ENCODE measurements at regions not wholly inside any gene's neighbourhood (a gene's known extent, or its start where the extent isn't known, plus 50 kb on each side); places are given as distances from the start of the nearest gene placed in this dataset.
"Not testable (repeated sequence)": the region's sequence is repeated elsewhere in the genome, so short reads cannot be mapped to it uniquely, and the experiment has no call there.

DNA sequence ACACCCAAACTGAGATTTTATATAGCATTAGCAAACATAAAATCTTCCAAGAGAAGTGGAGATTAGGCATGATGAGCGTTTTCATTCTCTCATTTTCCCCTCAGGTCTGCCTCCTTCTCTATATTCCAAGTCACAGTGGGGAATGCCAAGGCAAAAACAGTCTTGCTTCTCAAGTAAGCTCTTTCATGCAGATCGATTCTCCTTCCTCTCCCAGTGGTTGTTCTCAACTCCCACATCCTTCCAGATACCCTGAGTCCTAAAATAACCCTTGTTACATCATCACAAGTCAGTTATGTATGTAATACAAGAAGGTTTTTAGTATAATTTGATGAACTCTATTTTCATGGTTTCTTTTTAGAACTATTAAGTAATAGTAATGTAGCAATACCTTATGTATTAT, 150.6 kb downstream of the TXNL1 start:
- DNase-seq, result no peak

DNA sequence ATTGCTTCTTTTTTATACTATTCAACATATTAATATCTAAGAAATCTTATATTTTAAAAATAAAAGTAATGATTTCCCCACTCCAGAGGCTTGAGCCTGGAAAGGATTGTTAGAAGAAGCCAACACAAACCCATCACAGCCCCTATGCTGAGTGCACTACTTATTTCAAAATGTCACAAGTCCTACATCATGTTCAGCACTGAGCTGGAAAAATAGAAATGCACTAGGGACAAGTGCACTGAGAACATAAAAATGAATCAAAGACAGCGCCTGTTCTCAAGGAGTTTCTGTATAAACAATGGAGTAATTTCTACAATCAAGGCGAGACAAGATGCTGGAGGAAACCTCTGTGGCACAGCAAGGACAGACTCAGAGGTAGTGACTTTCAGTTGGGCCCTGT, 155.0 kb downstream of the TXNL1 start:
- DNase-seq, result no peak

DNA sequence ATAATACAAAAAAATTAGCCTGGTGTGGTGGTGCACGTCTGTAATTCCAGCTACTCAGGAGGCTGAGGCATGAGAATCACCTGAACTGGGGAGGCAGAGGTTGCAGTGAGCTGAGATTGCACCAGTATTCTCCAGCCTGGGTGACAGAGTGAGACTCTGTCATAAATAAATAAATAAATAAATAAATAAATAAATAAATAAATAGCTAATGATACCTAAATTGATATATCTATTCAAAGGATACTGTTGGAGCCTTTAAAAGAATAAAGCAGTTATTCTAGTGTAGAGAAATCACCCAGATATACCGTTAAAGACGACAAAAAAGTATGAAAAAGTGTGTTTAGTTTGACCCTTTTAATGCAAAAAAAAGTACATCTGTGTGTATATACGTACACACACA, 155.6 kb downstream of the TXNL1 start:
- DNase-seq, result not testable (repeated sequence)

DNA sequence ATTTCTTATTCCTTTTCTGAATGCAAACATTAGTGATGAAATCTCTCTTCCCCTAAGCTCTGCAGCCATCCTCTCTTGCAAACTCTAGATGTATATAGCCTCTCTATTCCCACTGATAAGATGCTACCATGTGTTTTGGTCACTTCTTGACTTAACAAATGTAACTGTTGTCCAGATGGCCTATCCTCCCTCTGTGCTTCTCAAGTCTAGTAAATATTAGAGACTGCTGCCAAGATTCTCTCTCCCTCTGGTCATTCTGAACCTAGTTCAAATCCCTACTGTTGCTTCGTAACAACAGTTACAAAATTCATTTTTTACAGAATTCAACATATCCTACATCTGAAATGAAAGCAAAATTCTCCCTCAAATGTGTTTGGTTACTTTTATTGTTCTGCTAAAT, 156.6 kb downstream of the TXNL1 start:
- DNase-seq, result no peak

DNA sequence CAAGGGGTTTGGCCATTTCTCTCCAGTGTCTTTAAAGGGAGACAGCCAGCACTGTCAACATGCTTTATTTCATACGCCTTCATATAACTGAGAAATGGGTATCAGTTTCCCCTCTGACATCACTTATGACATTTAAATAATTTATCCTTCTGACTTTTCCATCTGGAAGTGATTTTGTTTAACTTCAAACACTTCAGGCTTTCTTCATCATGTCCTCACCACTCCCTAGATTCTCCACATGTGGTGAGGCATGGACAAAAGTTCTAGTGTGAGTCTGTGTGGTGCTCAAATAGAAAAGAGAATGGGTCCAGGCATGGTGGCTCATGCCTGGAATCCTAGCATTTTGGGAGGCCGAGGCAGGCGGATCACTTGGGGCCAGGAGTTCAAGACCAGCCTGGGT, 158.6 kb downstream of the TXNL1 start:
- peak; percentile 19 for DNase-seq

DNA sequence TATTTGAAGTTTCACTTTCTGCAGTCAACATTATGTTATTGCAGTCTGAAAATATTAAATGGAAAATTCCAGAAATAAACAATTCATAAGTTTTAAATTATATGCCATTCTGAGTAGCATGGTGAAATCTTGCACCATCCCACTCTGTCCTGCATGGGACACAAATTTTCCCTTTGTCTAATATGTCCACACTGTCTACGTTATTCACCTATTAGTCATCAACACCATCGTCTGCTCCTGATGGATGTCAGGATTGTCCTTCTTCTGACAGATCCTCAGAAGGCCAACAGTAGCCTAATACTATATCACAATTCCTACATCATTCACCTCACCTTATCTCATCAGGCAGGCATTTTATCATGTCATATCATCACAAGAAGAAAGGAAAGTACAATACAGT, 163.1 kb downstream of the TXNL1 start:
- peak; percentile 10 for DNase-seq

DNA sequence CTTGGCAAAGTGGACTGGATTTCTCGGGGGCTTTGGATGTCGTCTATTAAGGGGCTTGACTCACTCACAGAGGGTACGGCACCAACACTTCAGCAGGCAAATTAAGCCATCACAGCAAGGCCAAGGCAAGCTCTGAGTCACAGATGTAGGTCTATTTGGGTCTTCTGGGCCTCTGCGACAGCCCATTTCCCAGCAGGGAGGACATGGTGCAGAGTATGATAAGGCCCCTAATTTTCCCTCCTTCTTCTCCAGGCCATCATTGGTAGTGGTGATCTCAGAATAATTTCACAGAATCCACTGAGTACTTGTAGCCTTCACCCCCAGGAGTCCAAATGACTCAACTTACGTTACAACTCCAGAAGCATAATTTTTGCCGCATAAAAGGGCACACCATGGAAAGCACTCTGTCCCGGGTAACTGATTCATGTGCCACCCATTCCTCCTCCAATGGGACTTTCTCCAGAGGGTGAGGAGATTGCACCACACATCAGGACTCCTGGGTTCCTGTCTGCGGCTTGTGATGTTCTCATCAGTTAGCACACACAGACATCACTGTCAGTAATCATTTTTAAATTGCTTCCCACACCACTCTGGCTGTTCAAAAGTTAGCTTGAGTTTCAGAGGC, 164.9 kb downstream of the TXNL1 start:
- DNase-seq, result no peak

DNA sequence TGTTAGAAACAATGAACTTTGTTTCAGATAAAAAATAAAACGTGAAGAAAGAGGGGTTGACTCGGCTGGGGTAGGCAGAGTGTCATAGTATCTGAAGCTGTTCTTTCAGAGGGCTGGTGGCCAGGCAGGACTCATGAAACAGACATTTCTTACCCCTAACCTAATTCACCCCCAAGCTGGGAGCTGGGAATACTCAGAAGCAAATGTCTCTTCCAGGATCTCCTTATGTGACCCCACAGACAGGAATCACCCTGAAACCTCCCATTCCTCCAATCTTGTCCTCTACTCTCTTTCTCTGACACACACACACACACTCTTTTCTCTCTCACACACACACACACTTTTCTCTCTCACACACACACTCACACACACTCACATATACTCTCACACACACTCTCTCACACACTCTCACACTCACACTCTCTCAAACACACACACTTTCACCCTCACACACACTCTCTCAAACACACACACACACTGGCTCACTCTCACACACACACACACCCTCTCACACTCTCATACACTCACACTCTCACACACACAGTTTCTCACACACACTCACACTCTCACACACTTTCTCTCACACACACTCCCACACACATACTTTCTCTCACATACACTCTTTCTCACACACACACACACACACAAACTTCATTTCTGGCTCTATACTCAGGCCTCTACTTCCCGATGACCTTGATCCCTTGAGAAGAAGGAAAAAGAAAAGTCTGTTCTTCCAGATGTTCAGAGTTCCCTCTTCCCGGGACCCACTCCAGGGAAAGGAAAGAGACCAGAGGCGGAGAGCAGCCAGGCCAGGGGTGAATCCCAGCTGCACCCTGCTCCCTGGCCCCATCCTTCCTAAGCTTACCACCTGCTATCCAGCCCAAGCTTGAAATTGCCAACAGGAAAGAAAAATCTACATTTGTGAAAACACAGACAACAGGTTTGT, 167.7 kb downstream of the TXNL1 start:
- DNase-seq, result no peak

DNA sequence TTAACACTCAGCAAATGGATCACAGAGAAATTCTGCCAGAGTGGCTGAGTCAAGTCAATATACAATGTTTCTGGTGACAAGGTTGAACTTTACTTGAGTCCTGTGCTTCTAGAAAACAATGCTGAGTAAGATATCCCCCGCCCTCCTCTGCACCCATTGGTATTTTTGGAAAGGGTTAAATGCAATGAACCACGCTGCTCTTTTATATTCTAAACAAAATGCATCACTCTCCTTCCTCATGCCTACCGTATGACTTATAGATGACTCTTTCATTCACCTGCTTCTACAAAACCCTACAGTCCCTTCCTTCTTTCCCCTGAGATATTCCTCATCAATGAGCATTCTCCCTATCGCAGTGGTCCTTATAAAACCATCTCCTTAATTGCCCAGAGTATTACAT, 168.8 kb downstream of the TXNL1 start:
- no peak for DNase-seq

DNA sequence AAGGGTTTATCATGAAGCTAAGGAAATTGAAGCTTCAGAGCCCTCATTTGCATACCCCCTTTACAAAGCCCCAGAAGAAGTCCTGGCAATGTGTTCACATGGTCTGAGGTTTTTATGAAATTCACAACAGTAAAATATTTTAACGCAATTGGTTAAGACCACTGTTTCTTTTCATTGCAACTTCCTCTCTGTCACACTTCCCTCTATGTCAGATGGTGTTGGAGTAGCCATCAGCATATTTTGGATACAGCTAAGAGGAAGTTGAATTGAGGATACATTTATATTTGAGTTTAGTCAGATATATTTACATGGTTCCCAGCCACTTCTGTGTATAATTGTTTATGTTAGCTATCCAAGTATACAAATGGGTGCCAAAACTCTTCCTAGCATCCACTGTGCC, 170.0 kb downstream of the TXNL1 start:
- DNase-seq, result no peak

DNA sequence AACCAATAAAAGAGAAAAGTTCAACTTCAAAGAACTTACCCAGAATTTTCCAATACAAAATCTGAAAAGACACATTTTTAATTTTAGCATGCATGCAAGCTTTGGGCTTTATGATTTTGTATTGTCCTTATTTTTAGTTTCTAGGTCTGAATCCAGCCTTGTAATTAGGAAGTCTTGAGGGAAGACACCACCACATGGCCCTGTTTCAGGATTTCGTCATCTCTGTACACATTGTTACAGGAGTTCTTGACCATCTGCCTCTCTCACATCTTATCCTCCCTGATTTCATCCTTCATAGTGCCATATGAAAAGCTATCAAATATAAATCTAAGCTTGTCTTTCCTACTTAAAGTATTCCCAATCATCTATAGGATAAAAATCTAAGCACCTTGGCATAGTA, 176.1 kb downstream of the TXNL1 start:
- no peak for DNase-seq

DNA sequence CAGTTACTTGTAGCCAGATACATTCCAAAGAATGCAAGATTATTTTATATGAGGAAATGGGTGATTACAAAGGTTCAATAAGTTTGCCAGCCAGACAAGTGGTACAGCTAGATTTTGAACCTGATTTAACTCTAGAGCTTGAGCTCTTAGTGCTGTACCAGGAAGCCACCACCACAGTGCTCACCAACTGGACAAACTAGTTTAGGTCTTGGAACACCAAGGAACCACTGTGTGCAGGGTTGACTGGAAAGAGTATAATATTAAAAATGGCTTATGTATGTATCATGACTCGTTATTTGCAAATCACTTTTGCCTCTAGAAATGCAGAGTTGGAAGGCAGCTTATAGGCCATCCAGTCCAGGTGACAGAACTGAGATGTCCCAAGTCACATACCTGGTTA, 177.2 kb downstream of the TXNL1 start:
- no peak for DNase-seq

DNA sequence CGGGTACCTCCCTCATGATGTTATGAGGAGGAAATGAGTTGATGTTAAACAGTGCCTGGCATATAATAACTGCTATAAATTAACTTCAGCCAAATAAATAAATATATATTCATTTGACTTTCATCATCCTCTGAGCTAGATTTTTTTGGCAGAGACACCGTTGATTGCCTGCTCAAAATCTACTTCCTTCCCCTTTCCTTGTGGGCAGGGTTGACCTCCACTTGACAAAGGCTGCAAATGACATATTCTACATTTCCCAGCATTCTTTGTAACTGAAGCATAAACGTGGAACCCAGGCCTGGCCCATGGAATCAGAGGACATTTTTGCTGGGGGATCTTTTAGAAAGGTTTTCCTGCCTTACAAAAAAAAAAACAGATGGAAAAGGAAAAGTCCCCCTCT, 177.8 kb downstream of the TXNL1 start:
- no peak for DNase-seq

DNA sequence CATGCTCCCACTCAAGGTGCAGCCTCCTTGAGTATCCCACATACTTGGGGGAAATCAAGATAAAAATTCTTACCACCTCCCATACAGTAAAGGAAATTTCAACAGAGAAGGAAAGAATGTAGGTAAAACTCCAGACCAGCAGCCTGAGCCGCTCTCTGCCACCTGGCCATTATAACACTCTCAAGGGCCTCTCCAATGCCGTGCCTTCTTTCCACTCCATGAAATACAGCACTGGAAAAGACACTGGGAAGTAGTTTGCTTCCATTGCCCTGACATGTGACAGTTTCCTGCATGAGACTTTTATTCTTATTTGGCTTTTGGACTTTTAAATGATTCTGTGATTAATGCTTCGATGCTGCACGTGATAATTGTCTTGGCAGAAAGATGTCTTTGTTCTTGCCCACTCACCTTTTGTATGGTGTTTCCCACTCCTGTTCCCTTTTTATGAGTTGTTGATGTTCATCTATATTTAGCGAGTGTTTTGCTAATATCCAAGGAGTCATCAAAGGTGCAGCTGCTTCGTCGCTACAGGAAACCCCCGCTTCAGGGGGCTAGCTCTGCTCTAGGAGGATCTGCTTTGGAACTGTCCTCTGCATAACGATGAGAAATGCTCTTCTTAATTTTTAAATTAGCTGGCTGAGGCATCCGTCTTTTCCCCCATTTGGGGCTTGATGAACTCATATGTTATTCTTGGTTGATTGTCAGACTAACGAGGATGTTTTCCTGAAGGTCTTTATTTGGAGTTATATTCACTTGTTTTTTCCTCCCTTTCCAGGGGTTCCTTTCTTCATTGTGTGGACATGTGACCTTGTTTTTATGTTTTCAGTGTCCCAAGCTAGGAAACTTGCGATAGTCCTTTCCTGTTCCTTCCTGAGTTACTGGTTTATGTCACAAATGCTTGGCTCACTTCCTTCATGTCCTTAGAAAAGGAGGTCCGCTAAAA, 179.4 kb downstream of the TXNL1 start:
- DNase-seq, result no peak

DNA sequence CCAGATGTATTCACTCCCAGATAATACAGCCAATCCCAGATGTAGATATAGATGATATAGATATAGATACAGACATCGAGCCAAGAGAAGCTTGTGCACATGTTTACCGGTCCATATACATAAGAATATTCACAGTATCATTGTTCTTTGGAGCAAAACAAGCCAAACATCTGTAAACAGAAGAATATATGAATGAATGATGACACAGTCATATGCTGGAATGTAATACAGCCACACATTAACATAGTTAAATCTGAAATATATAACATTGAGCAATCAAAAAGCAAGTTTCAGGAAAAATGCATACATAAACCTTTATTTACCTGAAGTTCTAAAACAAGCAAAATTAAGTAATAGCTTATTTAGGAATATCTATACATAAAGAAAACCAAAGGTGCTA, 182.5 kb downstream of the TXNL1 start:
- no peak for DNase-seq

DNA sequence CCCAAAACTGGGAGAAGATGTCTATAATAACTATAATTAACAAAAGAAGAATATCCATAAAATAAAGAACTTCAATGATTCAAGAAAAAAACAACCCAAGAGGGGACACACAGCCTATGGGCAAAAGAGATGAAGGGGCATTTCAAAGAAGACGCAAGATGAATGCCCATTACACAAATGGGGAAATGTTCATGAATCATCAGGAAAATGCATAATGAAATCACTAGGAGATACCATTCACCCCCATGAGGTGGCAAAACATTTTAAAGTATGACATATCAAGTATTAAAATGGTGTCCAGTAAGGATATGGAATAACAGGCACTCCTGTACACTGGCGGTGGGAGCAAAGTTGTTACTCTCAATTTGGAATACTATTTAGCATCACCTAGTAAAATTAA, 183.3 kb downstream of the TXNL1 start:
- DNase-seq, result no peak

DNA sequence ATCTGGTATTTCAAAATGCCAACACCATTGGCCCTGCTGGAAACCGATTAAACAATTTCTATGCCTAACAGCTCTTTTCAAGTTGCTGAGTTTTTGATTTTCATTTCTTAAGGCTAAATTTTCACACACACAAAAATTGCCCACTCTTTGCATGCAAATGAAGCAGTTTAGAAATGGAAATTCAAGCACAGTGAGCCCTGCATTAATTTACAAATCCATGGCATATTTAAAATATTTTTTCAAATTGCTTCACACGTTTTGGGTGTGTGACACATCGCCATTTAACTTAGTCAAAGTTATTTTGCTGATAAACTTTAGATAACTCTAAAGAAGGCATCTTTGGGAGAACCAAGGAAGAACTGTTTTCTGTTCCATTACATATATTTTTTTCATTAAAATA, 184.8 kb downstream of the TXNL1 start:
- no peak for DNase-seq

DNA sequence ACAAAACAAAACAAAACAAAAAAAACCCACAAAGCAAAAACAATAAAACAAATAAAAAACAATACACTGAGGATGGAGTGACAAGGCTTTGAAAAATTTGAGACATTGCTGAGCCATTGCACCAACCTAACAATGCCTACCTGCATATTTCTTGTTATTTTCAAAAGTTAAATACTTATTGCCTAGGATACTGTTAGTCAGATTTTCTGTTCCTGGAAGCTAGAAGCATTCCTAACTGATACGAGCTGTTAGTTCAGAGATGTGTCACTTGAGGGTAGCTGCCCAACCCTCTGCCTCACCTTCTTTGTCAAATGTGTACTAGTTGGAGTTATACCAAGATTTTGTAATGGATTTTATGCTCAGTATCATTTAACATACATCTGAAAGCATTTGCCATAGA, 187.2 kb downstream of the TXNL1 start:
- DNase-seq, result no peak

DNA sequence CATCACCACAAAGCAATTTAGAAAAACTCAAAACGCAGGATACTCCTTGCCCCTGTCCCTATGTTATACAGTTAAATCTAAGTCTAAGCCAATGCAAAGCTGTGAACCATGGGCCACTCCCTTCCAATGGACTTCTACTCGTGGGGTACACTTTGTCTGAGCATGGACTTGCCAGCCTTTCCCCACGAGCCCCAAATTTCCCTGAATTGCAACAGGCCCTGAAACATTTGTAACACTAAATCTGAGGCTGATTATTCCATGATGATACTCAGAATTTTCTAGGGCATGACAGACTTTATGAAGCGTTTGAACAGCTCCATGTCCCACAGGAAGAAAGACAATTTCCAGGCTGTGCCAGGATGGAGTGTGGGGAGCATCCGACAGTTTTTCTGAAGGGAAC, 189.6 kb downstream of the TXNL1 start:
- DNase-seq, result no peak

DNA sequence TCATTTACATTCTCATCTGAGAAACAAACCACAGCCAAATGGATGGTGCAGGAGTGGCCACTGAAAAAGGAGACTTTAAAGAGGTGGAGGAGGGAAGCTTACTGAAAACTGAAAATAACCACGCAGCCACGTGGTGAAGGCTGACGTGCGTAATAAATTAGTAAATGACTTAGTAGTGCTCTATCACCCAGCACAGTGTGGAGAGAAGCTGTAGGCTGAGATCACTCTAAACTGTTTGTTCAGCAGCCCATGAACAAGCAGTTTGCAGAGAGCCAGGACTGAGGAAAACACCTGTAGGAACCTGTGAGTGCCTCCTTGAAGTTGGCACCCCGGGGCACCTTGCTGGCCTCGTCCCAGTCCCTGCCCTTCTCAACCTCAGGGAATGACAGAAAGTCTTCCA, 193.0 kb downstream of the TXNL1 start:
- DNase-seq, result no peak

DNA sequence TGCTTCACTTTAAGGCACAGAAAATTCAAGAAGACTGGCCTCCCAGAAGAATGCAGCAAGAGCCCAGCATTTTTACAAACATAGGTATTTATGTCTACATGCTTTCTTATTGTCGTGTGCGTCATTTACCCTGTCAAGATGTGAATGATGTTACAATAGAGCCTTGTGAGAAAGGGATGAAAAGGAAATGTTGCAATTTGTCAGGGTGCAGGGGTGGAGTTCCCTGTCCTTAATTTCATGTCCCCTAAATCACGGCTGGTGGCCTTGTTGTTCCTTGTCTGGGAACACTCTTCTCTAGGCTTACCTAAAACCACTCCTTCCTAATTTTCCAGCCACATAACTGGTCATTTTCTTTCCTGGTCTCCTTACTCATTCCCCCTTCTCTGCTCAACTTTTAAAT, 194.2 kb downstream of the TXNL1 start:
- no peak for DNase-seq

DNA sequence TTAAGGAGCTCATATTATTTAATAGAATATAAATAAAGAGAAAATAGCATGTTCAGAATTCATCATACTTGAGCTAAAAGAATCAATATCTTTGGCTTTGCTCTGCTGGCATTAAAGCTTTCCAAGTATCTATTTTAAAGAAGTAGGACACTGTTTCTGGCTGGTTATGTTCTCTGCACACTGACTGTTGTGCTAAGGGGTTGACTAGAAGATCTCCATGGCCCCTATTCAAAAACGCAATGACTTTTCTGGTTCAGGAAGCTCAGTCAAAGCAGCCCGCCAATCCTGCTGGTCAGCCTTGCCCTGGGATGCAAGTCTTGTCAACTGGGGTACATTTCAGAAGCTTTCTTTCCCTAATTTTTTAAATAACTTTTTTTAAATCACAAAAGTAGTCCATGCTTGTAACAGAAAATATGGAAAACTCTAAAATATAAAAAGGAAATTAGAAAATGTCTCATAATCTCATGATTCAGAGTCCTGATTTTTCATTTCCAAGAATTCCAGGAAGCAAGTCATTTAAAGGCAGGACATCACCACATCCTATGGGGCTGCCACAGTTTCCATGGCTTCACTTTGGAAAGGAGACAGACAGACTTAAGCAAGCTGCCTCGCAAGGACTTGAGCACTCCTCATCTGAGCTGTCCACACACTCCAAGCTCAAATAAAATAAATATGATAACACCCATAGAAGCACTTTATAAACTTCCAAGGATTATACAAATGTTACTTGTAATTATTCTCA, 195.1 kb downstream of the TXNL1 start:
- no peak for DNase-seq

DNA sequence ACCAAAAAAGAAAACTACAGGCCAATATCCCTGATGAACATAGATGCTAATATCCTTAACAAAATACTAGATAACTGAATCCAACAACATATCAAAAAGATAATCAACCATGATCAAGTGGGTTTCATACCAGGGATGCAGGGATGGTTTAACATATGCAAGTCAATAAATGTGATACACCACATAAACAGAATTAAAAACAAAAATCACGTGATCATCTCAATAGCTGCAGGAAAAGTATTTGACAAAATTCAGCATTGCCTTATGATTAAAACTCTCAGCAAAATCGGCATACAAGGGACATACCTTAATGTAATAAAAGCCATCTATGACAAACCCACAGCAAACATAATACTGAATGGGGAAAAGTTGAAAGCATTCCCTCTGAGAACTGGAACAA, 199.9 kb downstream of the TXNL1 start:
- DNase-seq, result not testable (repeated sequence)

Measured in fibroblast of skin of right quadriceps (primary cell).